ENCODE measurements at regions not wholly inside any gene's neighbourhood (a gene's known extent, or its start where the extent isn't known, plus 50 kb on each side); places are given as distances from the start of the nearest gene placed in this dataset.
"Not testable (repeated sequence)": the region's sequence is repeated elsewhere in the genome, so short reads cannot be mapped to it uniquely, and the experiment has no call there.

- no peak for DNase-seq
Observed at GRCh38 chr2:106004851-106005250, 189.2 kb downstream of the UXS1 start.

GRCh38 chr2:105999211-105999989, 194.7 kb downstream of the UXS1 start:
- DNase-seq: no peak

GRCh38 chr2:105997711-105998110, 196.4 kb downstream of the UXS1 start:
- DNase-seq: no peak

- no peak for DNase-seq
Observed at GRCh38 chr2:105990624-105991023, 203.5 kb downstream of the UXS1 start.

GRCh38 chr2:105989803-105990202, 204.3 kb downstream of the UXS1 start:
- not testable (repeated sequence) for DNase-seq

GRCh38 chr2:105989070-105989469, 205.0 kb downstream of the UXS1 start:
- no peak for DNase-seq

- no peak for DNase-seq
Observed at GRCh38 chr2:105977807-105978206, 216.3 kb downstream of the UXS1 start.

GRCh38 chr2:105977212-105977611, 216.9 kb downstream of the UXS1 start:
- DNase-seq: no peak

- no peak for DNase-seq
Observed at GRCh38 chr2:105974812-105975211, 219.3 kb downstream of the UXS1 start.

- DNase-seq: no peak
Observed at GRCh38 chr2:105972927-105973326, 221.2 kb downstream of the UXS1 start.

- DNase-seq: no peak
Observed at GRCh38 chr2:105972246-105972645, 221.9 kb downstream of the UXS1 start.

GRCh38 chr2:105969552-105969951, 224.5 kb downstream of the UXS1 start:
- no peak for DNase-seq

- no peak for DNase-seq
Observed at GRCh38 chr2:105962221-105962620, 217.5 kb downstream of the NCK2 start.

GRCh38 chr2:105961599-105962146, 217.0 kb downstream of the NCK2 start:
- no peak for DNase-seq

GRCh38 chr2:105959357-105959756, 214.6 kb downstream of the NCK2 start:
- no peak for DNase-seq

- no peak for DNase-seq
Observed at GRCh38 chr2:105954891-105955290, 210.2 kb downstream of the NCK2 start.

- no peak for DNase-seq
Observed at GRCh38 chr2:105953942-105954341, 209.2 kb downstream of the NCK2 start.

- DNase-seq: no peak
Observed at GRCh38 chr2:105952131-105952530, 207.4 kb downstream of the NCK2 start.

- no peak for DNase-seq
Observed at GRCh38 chr2:105951384-105951694, 206.6 kb downstream of the NCK2 start.

GRCh38 chr2:105950521-105951383, 206.0 kb downstream of the NCK2 start:
- no peak for DNase-seq

- DNase-seq: no peak
Observed at GRCh38 chr2:105943977-105944376, 199.3 kb downstream of the NCK2 start.
